Activated naive CD8-positive, alpha-beta T cell treated with anti-CD3 and anti-CD28 coated beads, Interleukin-2, amount 10 ng/mL, durations not matched to agents 7 days and 5 days (primary cell): ENCODE measurements at regions not wholly inside any gene's neighbourhood (a gene's known extent, or its start where the extent isn't known, plus 50 kb on each side); places are given as distances from the start of the nearest gene placed in this dataset.

Experiments
- ATAC-seq: fragments of 150-1000 bp; cut with Tn5 transposase; one replicate; pipeline ENCODE4 v1.10.0; 2021; ENCODE audit warnings: low read depth, moderate library complexity
- POLR2A ChIA-PET: fragments of 350-600 bp; sonication (Branson Sonifier 250); formaldehyde crosslinking; loops from one replicate; lab custom pipeline; 2021; ENCODE audit warnings: antibody characterized with exemption; lab: Charles Lee
- DNase-seq: peaks from one replicate; pipeline ENCODE4 v3.0.0; 2021
- H3K27ac Mint-ChIP-seq: one replicate; pipeline ENCODE4 v1.8.0; 2022; ENCODE audit warnings: mild to moderate bottlenecking, mixed read lengths
- H3K27me3 Mint-ChIP-seq: one replicate; pipeline ENCODE4 v1.8.0; 2022; ENCODE audit warnings: mild to moderate bottlenecking, moderate library complexity, mixed read lengths
- H3K36me3 Mint-ChIP-seq: one replicate; pipeline ENCODE4 v1.8.0; 2021; ENCODE audit warnings: mild to moderate bottlenecking, mixed read lengths
- H3K4me1 Mint-ChIP-seq: one replicate; pipeline ENCODE4 v1.8.0; 2021; ENCODE audit warnings: mixed read lengths
- H3K4me3 Mint-ChIP-seq: one replicate; pipeline ENCODE4 v1.8.0; 2022; ENCODE audit warnings: mild to moderate bottlenecking, moderate library complexity, mixed read lengths
- H3K9me3 Mint-ChIP-seq: one replicate; pipeline ENCODE4 v1.8.0; 2021; ENCODE audit warnings: mixed read lengths

DNA sequence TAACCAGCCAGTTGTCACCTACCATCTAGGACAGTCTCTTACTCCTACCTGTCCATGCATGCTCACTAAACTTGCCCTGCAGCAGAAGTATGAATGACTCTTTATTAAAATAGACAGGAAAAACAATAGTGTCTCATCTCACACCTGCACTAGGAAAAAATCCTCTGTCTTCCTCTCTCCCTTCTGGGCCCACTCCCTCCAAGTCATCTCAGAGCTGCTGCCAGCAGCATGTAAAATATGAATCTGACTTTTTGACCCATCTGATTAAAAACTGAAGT is 93.5 kb upstream of the THBS1 start:
- POLR2A ChIA-PET, result interaction anchor here (1.2 kb wide), 1 partner anchor 11 kb away, joined by 3 read pairs; no protein-coding TSS in a partner anchor

DNA sequence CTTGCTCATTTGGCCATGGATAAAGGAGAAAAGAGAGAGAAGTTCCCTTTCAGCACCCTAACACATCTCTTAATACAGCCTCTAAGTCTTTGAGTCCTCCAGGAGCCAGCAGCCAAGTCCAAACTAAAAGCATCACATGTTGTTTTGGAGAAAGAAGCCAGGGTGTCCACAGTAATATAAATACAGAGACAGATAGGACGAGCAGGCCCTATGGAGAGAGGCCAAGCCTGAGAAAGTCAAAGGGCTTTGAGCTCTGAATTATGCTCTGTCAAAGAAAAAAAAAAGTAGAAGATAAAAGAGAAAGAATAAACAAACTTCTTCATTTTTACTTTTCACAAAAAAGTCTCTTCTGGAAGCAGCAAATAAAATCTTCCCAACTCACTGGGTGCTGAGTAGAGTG is 92.4 kb upstream of the THBS1 start:
- POLR2A ChIA-PET, result interaction anchor here (1.2 kb wide), 1 partner anchor 10 kb away, joined by 3 read pairs; no protein-coding TSS in a partner anchor

More for the DNA sequence above, 93.5 kb upstream of the THBS1 start:
- H3K9me3 Mint-ChIP-seq, result no peaks in the 10 kb centered on the region
- no peak for ATAC-seq
- H3K36me3 Mint-ChIP-seq, result no peaks in the 10 kb centered on the region
- no peak overlapping the region for H3K27ac Mint-ChIP-seq
- DNase-seq, result no peak
- peaks cover 8% of the 10 kb centered on the region for H3K27me3 Mint-ChIP-seq
- no peaks in the 10 kb centered on the region for H3K4me1 Mint-ChIP-seq
- no peak overlapping the region for H3K4me3 Mint-ChIP-seq

DNA sequence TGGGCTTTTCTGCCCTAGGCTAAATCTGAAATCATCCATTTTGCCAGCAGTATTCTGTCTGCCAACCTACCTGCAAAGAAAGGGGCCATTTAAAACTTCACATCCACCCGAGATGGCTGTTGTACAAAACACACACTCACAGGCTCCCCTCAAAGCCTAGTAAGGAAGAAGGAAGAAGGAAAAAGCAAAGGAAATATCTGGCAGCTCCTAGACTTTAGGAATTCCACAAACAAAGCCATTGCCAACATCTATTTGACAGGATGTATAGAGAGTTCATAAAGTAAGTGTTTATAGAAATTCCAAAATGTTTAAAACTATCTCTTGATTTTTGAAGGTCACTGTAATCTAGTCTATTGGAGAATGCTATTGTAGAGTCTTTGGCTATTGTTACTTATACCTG is 91.9 kb upstream of the THBS1 start:
- peaks cover 6% of the 10 kb centered on the region for H3K27me3 Mint-ChIP-seq
- H3K4me1 Mint-ChIP-seq, result no peaks in the 10 kb centered on the region
- no peaks in the 10 kb centered on the region for H3K9me3 Mint-ChIP-seq
- ATAC-seq, result no peak
- H3K36me3 Mint-ChIP-seq, result no peaks in the 10 kb centered on the region
- no peak overlapping the region for H3K4me3 Mint-ChIP-seq
- no peak for DNase-seq
- H3K27ac Mint-ChIP-seq, result no peak overlapping the region
- POLR2A ChIA-PET, result no interaction called here

More for the DNA sequence above, 92.4 kb upstream of the THBS1 start:
- Mint-ChIP-seq H3K27me3 (peaks cover 6% of the 10 kb centered on the region), H3K36me3 (no peaks in the 10 kb centered on the region), H3K9me3 (no peaks in the 10 kb centered on the region), H3K27ac (no peak overlapping the region), H3K4me1 (no peaks in the 10 kb centered on the region), H3K4me3 (no peak overlapping the region)
- ATAC-seq, result no peak
- DNase-seq, result no peak

DNA sequence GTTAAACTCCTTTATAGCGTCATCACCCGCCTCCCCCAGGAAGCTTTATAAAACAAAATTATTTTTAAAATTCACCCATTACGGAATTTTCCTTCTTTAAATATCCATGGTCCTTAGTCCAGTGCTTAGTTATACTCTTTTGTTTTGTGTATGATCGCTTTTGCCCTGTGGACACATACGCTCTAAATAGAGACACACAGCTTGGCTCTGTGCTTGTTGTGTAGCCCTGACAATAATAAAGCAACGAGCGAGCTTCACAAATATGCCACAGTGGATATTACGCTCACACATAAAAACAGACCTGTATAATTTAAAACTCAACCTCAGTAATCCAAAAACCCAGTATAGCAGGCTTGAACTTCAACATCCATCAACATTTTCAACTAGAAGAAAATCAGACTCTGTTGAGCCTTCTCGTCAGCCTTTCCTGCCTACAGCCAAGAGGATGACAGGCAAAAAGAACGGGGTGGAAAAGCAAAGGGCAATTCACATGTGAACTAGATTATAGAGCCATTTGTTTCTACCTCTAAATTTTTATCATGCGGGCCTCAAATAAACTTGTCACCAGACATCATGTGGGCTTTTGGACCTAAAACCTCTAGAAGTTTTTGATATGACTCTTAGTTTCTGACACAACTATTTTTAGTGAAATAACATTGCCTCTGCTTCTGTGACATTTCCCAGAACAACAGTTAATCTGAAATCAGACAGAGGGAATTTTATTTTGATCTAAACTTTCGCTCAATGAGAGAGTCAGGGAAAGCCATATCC is 89.6 kb upstream of the THBS1 start:
- no peak overlapping the region for H3K4me3 Mint-ChIP-seq
- DNase-seq (no peak), ATAC-seq (no peak)
- POLR2A ChIA-PET, result no interaction called here
- peaks cover 6% of the 10 kb centered on the region for H3K27me3 Mint-ChIP-seq
- H3K36me3 Mint-ChIP-seq, result no peaks in the 10 kb centered on the region
- H3K4me1 Mint-ChIP-seq, result no peaks in the 10 kb centered on the region
- no peaks in the 10 kb centered on the region for H3K9me3 Mint-ChIP-seq
- no peak overlapping the region for H3K27ac Mint-ChIP-seq

DNA sequence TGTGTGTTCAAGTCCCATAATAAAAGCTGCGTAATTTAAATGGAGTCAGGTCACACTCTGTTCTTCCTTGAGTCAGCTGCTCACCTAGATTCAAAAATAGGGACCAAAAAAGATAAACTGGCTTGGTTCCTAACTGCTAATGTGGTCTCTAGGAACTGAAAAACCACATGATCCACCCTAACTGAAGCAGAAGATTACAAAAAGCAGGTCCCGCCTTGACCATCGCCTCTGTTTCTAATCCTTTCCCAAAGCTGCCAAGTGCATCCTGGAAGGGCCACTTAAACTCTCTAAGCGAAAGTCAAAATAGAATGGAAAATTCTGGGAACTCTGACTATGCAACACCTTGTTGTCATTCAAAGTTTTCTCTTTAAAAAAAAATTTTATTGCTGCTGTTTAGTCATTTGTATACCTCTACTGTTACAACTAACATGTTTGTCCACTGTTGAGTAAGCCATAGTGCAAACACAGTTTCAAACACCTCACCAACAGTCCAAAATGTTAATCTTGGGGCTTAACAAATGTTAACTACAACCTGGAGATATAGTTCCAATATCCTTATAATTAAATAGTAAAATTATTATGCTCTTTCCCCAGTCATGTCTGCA is 88.9 kb upstream of the THBS1 start:
- POLR2A ChIA-PET, result no interaction called here
- no peaks in the 10 kb centered on the region for H3K4me1 Mint-ChIP-seq
- no peaks in the 10 kb centered on the region for H3K36me3 Mint-ChIP-seq

DNA sequence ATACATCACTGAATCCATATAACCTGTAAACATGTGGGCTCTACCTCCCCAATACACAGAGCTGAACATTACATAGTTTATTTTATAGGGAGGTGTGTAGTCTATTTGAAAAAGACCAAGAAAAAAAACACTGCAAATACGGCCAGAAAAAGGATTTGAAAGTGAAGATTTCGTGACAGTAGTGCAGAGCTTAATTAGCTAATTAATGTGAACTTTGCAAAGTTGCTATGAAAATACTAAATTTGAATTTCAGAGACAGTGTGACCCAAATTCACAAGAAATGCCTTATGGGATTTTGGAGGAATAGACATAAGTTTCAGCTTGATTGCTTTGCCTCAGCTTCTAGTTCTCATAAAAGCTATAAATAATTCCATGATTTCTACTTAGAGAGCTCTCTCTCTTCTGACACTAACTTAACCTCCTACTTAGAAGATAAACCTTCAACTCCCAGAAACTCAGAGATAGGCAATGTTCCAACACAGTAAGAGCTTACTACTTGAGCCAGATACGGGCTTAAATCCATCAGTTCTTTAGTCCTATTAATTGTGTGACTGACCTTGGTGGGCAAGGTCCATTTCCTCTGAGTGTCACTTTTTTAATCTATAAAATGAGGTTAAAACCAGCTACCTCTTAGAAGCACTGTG is 87.3 kb upstream of the THBS1 start:
- POLR2A ChIA-PET, result no interaction called here
- Mint-ChIP-seq H3K4me1 (peaks cover 6% of the 10 kb centered on the region), H3K36me3 (no peaks in the 10 kb centered on the region), H3K4me3 (no peak overlapping the region), H3K27ac (no peak overlapping the region), H3K9me3 (no peaks in the 10 kb centered on the region), H3K27me3 (peaks cover 6% of the 10 kb centered on the region)
- DNase-seq, result no peak
- no peak for ATAC-seq

More for the DNA sequence above, 88.9 kb upstream of the THBS1 start:
- Mint-ChIP-seq H3K27ac (no peak overlapping the region), H3K4me3 (no peak overlapping the region), H3K27me3 (peaks cover 6% of the 10 kb centered on the region), H3K9me3 (no peaks in the 10 kb centered on the region)
- DNase-seq (no peak), ATAC-seq (no peak)

DNA sequence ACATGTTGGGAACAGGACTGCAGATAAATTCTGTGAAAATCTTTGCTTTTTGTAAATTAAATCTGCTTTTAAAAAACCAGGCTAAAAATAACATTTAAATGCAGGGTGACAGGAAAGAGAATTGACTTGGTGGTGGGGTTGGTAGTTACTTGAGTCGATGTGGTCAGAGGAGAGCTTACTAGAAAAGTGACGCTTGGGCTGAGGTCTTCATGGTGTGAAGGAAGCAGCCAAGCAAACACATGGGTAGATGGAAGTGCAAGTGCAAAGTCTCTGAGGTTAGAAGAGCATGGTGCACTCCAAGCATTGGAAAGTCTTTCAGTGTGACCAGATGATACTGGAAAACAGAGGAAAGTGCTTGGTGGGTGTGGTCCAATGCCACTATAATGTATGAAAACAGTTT is 86.4 kb upstream of the THBS1 start:
- H3K9me3 Mint-ChIP-seq, result no peaks in the 10 kb centered on the region
- H3K27me3 Mint-ChIP-seq, result peaks cover 6% of the 10 kb centered on the region
- H3K27ac Mint-ChIP-seq, result no peak overlapping the region
- no peaks in the 10 kb centered on the region for H3K36me3 Mint-ChIP-seq
- peaks cover 6% of the 10 kb centered on the region for H3K4me1 Mint-ChIP-seq
- no peak overlapping the region for H3K4me3 Mint-ChIP-seq
- POLR2A ChIA-PET, result no interaction called here
- no peak for DNase-seq
- no peak for ATAC-seq

DNA sequence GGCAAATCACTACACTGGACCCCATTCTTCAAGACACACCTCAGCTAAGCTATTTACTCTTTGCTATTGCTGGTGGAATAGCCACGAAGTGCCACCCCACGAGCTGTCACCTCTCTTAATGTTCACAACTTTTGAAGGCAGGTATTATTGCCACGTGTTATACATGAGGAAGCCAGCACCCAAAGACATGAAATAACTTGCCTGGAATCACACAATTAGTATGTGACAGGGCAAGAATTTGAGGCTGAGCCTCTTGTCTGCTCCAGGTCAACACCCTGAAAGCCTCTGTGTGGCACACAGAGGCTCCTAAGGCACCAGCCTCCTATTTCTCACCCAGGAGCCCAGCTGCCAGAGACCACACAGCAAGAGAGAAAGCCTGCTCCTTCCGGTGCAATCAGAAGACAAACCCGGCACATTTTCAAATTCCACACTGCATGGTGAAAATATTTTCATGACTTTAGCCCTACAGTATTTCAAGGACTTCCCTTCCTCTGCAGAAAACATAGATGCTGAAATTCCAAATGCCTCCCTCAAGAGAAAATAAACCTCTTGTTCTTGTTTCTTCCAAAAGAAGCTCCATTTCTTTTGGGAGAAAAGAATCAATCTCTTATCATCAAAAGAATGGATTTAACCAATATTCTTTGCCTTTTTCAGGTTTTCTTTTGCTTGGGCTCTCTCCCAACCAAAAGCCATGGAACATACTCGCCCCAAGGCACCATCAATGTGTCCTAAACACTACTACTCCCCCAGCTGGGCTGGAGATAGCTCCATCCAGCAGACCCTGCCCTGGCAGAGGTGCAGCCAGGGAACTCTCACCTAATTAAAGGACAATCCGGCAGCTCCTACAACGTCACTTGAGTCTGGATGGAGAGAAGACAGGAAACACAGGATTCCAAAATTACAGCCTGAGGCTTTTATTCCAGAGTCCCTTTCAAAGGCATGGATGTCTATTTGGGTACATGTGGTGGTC is 84.7 kb upstream of the THBS1 start:
- POLR2A ChIA-PET, result no interaction called here
- no peak overlapping the region for H3K4me3 Mint-ChIP-seq
- H3K27ac Mint-ChIP-seq, result no peak overlapping the region
- peaks cover 6% of the 10 kb centered on the region for H3K27me3 Mint-ChIP-seq
- peaks cover 6% of the 10 kb centered on the region for H3K4me1 Mint-ChIP-seq
- H3K36me3 Mint-ChIP-seq, result no peaks in the 10 kb centered on the region
- DNase-seq (no peak), ATAC-seq (no peak)
- H3K9me3 Mint-ChIP-seq, result no peaks in the 10 kb centered on the region

DNA sequence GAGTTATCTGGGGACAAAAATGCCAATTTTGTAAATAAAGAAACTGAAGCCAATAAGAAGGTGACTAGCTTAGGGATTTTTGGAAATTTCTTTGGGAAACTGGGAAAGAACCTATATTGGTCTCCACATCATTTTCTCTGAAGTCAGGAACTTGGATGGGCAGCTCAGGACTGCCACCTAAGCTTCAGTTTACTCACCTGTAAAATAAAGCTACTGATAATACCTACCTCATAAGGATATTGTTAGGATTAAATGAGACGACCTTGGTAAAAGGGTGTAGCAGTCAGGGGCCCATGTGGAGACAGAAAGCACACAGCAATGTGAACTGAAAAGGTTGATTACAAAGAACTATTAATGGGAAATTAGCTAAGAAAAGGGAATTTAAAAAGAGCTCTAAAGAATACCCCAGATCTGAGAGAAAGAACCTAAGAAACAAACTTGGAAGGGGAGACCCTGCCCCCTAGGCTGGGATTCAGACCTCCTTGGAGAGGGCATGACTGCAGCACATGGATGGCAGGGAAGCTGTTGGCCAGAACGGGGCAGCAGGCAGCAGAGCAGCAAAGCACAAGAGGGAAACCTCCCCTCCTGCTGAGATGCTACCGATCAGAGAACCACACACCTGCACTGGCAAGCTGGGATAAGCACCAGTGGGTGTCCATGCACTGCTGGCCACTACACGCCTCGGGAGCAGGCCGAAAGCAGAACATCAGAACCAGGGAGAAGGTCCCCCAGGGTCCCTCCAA is 83.7 kb upstream of the THBS1 start:
- no peaks in the 10 kb centered on the region for H3K9me3 Mint-ChIP-seq
- H3K27ac Mint-ChIP-seq, result no peak overlapping the region
- H3K27me3 Mint-ChIP-seq, result peaks cover 9% of the 10 kb centered on the region
- no peaks in the 10 kb centered on the region for H3K36me3 Mint-ChIP-seq
- POLR2A ChIA-PET, result no interaction called here
- ATAC-seq, result no peak
- no peak for DNase-seq
- no peak overlapping the region for H3K4me3 Mint-ChIP-seq
- H3K4me1 Mint-ChIP-seq, result peaks cover 6% of the 10 kb centered on the region

DNA sequence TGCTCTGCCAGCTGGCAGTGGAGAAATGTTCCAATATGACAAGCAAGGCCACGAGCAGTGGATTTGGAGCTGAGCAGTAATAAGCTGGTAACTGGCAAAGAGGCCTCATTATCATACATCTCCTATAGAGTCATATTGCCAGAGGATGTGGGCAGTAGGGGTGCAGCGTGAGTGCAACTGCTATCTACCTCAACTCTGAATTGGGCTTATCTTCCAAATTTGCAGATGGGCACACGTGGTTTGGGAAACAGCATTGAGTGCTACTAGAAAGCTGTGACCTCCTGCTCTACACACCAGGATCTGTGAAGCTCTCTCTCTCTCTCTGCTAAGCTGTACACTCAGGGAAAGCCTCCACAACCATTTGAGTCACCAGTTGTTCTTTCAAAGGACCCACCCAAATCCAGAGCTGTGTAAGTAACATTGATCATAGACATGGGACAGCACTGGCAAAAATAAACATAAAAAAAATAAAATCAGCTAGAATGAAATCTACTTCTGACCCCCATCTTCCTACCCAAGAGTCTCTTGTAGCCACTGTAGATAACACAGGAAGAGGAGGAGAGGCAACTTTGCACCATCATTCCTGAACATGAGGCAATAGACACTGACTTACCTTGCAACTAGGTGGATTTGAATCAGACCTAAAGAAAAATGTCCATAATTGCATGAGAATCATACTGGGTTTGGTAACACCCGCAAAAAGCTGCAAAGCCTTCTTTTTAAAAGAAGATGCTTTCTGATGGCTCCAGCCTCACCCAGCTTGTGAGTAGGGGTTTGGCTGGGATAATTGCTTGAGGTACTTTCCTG is 82.9 kb upstream of the THBS1 start:
- Mint-ChIP-seq H3K27me3 (peaks cover 9% of the 10 kb centered on the region), H3K36me3 (no peaks in the 10 kb centered on the region), H3K4me3 (no peak overlapping the region), H3K4me1 (peaks cover 6% of the 10 kb centered on the region), H3K9me3 (no peaks in the 10 kb centered on the region), H3K27ac (no peak overlapping the region)
- DNase-seq (no peak), ATAC-seq (peak; percentile 72)
- POLR2A ChIA-PET, result interaction anchor here (0.9 kb wide), 1 partner anchor 10 kb away, joined by 3 read pairs; no protein-coding TSS in a partner anchor

DNA sequence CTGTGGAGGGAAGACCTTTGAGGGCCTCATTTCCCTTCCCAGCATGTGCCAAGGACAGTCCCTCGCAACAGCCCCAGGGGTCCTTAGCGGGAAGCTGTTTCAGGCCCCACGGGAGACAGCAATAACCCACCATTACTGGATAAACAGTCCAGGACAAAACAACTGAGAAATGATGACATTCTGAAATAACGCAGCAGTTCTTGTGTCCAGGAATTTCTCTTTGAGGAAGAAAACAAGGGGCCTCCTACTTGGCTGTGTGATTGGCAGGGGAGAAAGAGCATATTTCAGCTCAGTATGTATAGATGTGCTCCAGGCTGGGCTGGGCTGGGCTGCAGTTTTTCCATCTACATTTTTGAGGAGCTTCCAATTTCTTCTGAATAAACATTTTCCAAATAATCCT is 82.2 kb upstream of the THBS1 start:
- no peaks in the 10 kb centered on the region for H3K36me3 Mint-ChIP-seq
- no peaks in the 10 kb centered on the region for H3K9me3 Mint-ChIP-seq
- H3K4me1 Mint-ChIP-seq, result peaks cover 6% of the 10 kb centered on the region
- no peak overlapping the region for H3K4me3 Mint-ChIP-seq
- H3K27ac Mint-ChIP-seq, result no peak overlapping the region
- H3K27me3 Mint-ChIP-seq, result peaks cover 9% of the 10 kb centered on the region
- no peak for ATAC-seq
- POLR2A ChIA-PET, result interaction anchor here (0.9 kb wide), 1 partner anchor 11 kb away, joined by 3 read pairs; no protein-coding TSS in a partner anchor
- no peak for DNase-seq

DNA sequence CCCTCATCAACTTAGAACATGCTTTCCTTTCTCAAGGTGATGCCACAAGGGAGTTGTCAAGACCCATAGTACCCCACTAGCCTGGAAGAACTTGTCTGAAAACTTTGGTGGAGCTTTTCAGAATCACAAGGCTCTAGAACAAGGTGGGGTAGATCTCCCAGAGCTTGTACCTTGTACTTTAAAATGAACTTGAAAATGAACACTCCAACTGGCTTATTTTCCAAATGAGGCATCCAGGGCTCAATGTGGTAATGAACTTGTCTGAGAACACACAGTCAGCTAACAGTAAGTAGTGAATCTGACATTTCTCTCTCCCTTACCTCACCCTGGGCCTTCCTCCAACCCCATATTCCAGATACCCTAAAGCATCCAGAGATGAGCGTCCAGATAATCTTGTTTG is 81.8 kb upstream of the THBS1 start:
- Mint-ChIP-seq H3K36me3 (no peaks in the 10 kb centered on the region), H3K4me1 (peaks cover 6% of the 10 kb centered on the region), H3K4me3 (no peak overlapping the region), H3K27me3 (peaks cover 6% of the 10 kb centered on the region), H3K9me3 (no peaks in the 10 kb centered on the region), H3K27ac (no peak overlapping the region)
- POLR2A ChIA-PET, result interaction anchor here (0.9 kb wide), 1 partner anchor 11 kb away, joined by 3 read pairs; no protein-coding TSS in a partner anchor
- no peak for DNase-seq
- ATAC-seq, result no peak
